ENCODE measurements at regions not wholly inside any gene's neighbourhood (a gene's known extent, or its start where the extent isn't known, plus 50 kb on each side); places are given as distances from the start of the nearest gene placed in this dataset.

- Mint-ChIP-seq H3K27me3 (no peaks in the 10 kb centered on the region), H3K4me3 (no peak overlapping the region)
- ATAC-seq: no peak
Measured at GRCh38 chr1:193754732-193755427, 568.5 kb upstream of the B3GALT2 start.

GRCh38 chr1:193754151-193754550 is 567.7 kb upstream of the B3GALT2 start:
- Mint-ChIP-seq H3K4me3 (no peak overlapping the region), H3K4me1 (no peaks in the 10 kb centered on the region), H3K9me3 (peaks cover 0 to 7% of the 10 kb centered on the region in 2 donors), H3K27ac (no peak overlapping the region), H3K27me3 (no peaks in the 10 kb centered on the region)
- ATAC-seq (no peak), DNase-seq (no peak)

More at GRCh38 chr1:193754732-193755427, 568.5 kb upstream of the B3GALT2 start:
- Mint-ChIP-seq H3K9me3 (peaks cover 0 to 7% of the 10 kb centered on the region in 2 donors), H3K27ac (no peak overlapping the region), H3K4me1 (no peaks in the 10 kb centered on the region)
- DNase-seq: no peak

- ATAC-seq: no peak
- Mint-ChIP-seq H3K27me3 (no peaks in the 10 kb centered on the region), H3K4me3 (no peak overlapping the region), H3K4me1 (no peaks in the 10 kb centered on the region), H3K9me3 (peaks cover 0 to 7% of the 10 kb centered on the region in 2 donors), H3K27ac (peak overlapping the region in 1 of 2 donors; percentile 7)
- no peak for DNase-seq
Measured at GRCh38 chr1:193753038-193753756, 566.8 kb upstream of the B3GALT2 start.

GRCh38 chr1:193749868-193750267 is 563.5 kb upstream of the B3GALT2 start:
- Mint-ChIP-seq H3K4me3 (no peak overlapping the region), H3K4me1 (no peaks in the 10 kb centered on the region), H3K9me3 (no peaks in the 10 kb centered on the region), H3K27me3 (no peaks in the 10 kb centered on the region), H3K27ac (no peak overlapping the region)
- ATAC-seq (no peak), DNase-seq (no peak)

- no peak overlapping the region for H3K4me3 Mint-ChIP-seq
- no peak for DNase-seq
- H3K27me3 Mint-ChIP-seq: no peaks in the 10 kb centered on the region
- no peaks in the 10 kb centered on the region for H3K9me3 Mint-ChIP-seq
- H3K27ac Mint-ChIP-seq: no peak overlapping the region
- ATAC-seq: no peak
- no peaks in the 10 kb centered on the region for H3K4me1 Mint-ChIP-seq
Measured at GRCh38 chr1:193747579-193747978, 561.2 kb upstream of the B3GALT2 start.

- Mint-ChIP-seq H3K4me1 (no peaks in the 10 kb centered on the region), H3K9me3 (no peaks in the 10 kb centered on the region), H3K4me3 (no peak overlapping the region), H3K27ac (no peak overlapping the region), H3K27me3 (no peaks in the 10 kb centered on the region)
- ATAC-seq (no peak), DNase-seq (no peak)
Measured at GRCh38 chr1:193741228-193741627, 554.8 kb upstream of the B3GALT2 start.

GRCh38 chr1:193740762-193741161 is 554.3 kb upstream of the B3GALT2 start:
- ATAC-seq (no peak), DNase-seq (no peak)
- H3K9me3 Mint-ChIP-seq: no peaks in the 10 kb centered on the region
- H3K4me3 Mint-ChIP-seq: no peak overlapping the region
- no peaks in the 10 kb centered on the region for H3K27me3 Mint-ChIP-seq
- no peak overlapping the region for H3K27ac Mint-ChIP-seq
- no peaks in the 10 kb centered on the region for H3K4me1 Mint-ChIP-seq

- H3K9me3 Mint-ChIP-seq: no peaks in the 10 kb centered on the region
- no peaks in the 10 kb centered on the region for H3K4me1 Mint-ChIP-seq
- no peak overlapping the region for H3K4me3 Mint-ChIP-seq
- DNase-seq (no peak), ATAC-seq (no peak)
- H3K27ac Mint-ChIP-seq: no peak overlapping the region
- no peaks in the 10 kb centered on the region for H3K27me3 Mint-ChIP-seq
Measured at GRCh38 chr1:193736507-193736906, 550.1 kb upstream of the B3GALT2 start.

- H3K27me3 Mint-ChIP-seq: no peaks in the 10 kb centered on the region
- H3K9me3 Mint-ChIP-seq: no peaks in the 10 kb centered on the region
- no peak overlapping the region for H3K27ac Mint-ChIP-seq
- H3K4me3 Mint-ChIP-seq: no peak overlapping the region
- ATAC-seq (no peak), DNase-seq (no peak)
- H3K4me1 Mint-ChIP-seq: no peaks in the 10 kb centered on the region
Measured at GRCh38 chr1:193733674-193734073, 547.3 kb upstream of the B3GALT2 start.

- no peak overlapping the region for H3K4me3 Mint-ChIP-seq
- DNase-seq (no peak), ATAC-seq (no peak)
- H3K27ac Mint-ChIP-seq: no peak overlapping the region
- no peaks in the 10 kb centered on the region for H3K27me3 Mint-ChIP-seq
- no peaks in the 10 kb centered on the region for H3K9me3 Mint-ChIP-seq
- no peaks in the 10 kb centered on the region for H3K4me1 Mint-ChIP-seq
Measured at GRCh38 chr1:193730017-193730416, 543.6 kb upstream of the B3GALT2 start.

- Mint-ChIP-seq H3K27me3 (no peaks in the 10 kb centered on the region), H3K4me1 (no peaks in the 10 kb centered on the region), H3K27ac (no peak overlapping the region), H3K9me3 (no peaks in the 10 kb centered on the region), H3K4me3 (no peak overlapping the region)
- ATAC-seq (no peak), DNase-seq (no peak)
Measured at GRCh38 chr1:193729429-193729828, 543.0 kb upstream of the B3GALT2 start.

GRCh38 chr1:193727850-193728249 is 541.4 kb upstream of the B3GALT2 start:
- ATAC-seq (no peak), DNase-seq (no peak)
- Mint-ChIP-seq H3K4me1 (no peaks in the 10 kb centered on the region), H3K27ac (no peak overlapping the region), H3K9me3 (no peaks in the 10 kb centered on the region), H3K27me3 (no peaks in the 10 kb centered on the region), H3K4me3 (no peak overlapping the region)

GRCh38 chr1:193726722-193727121 is 540.3 kb upstream of the B3GALT2 start:
- H3K27me3 Mint-ChIP-seq: no peaks in the 10 kb centered on the region
- H3K9me3 Mint-ChIP-seq: no peaks in the 10 kb centered on the region
- H3K4me3 Mint-ChIP-seq: no peak overlapping the region
- no peak for DNase-seq
- no peak overlapping the region for H3K27ac Mint-ChIP-seq
- no peaks in the 10 kb centered on the region for H3K4me1 Mint-ChIP-seq
- ATAC-seq: no peak

GRCh38 chr1:193712392-193712791 is 526.0 kb upstream of the B3GALT2 start:
- no peak overlapping the region for H3K27ac Mint-ChIP-seq
- peaks cover 8% of the 10 kb centered on the region for H3K4me1 Mint-ChIP-seq
- H3K4me3 Mint-ChIP-seq: no peak overlapping the region
- H3K9me3 Mint-ChIP-seq: peaks cover 0 to 4% of the 10 kb centered on the region in 2 donors
- H3K27me3 Mint-ChIP-seq: no peaks in the 10 kb centered on the region
- ATAC-seq (no peak), DNase-seq (no peak)

- no peak for ATAC-seq
Measured at GRCh38 chr1:193709607-193710006, 523.2 kb upstream of the B3GALT2 start.

GRCh38 chr1:193707271-193708021 is 521.0 kb upstream of the B3GALT2 start:
- H3K27me3 Mint-ChIP-seq: no peaks in the 10 kb centered on the region
- ATAC-seq (no peak), DNase-seq (no peak)
- H3K27ac Mint-ChIP-seq: no peak overlapping the region
- peaks cover 8% of the 10 kb centered on the region for H3K4me1 Mint-ChIP-seq
- H3K9me3 Mint-ChIP-seq: peaks cover 6 to 9% of the 10 kb centered on the region in 2 donors
- no peak overlapping the region for H3K4me3 Mint-ChIP-seq

More at GRCh38 chr1:193709607-193710006, 523.2 kb upstream of the B3GALT2 start:
- Mint-ChIP-seq H3K27ac (no peak overlapping the region), H3K9me3 (peaks cover 6 to 9% of the 10 kb centered on the region in 2 donors), H3K4me1 (peaks cover 8% of the 10 kb centered on the region), H3K4me3 (no peak overlapping the region), H3K27me3 (no peaks in the 10 kb centered on the region)
- DNase-seq: no peak
